Panc1 (cell line): ENCODE measurements at regions not wholly inside any gene's neighbourhood (a gene's known extent, or its start where the extent isn't known, plus 50 kb on each side); places are given as distances from the start of the nearest gene placed in this dataset.

Source experiments
- POLR2AphosphoS5 ChIP-seq: IDR thresholded peaks from 2 replicates; pipeline ENCODE4 v1.6.1; 2012; ENCODE audit warnings: mild to moderate bottlenecking, low read depth, low read length, moderate library complexity
- REST ChIP-seq, 2 experiments: IDR thresholded peaks; 2 replicates each; pipeline ENCODE4 v1.6.1; 2011 to 2012; ENCODE audit warnings: low read depth in 2 of 2, control low read depth in 1 of 2, low read length in 1 of 2, mild to moderate bottlenecking in 1 of 2, moderate library complexity in 1 of 2; ENCODE audit not compliant: insufficient read depth in 1 of 2
- SIN3A ChIP-seq: IDR thresholded peaks from 2 replicates; pipeline ENCODE4 v1.6.1; 2012; ENCODE audit warnings: low read depth, mild to moderate bottlenecking, low read length, moderate library complexity, borderline replicate concordance; ENCODE audit not compliant: insufficient read depth
- TF ChIP-seq, protein P1 (sequence below): fragments of 450-650 bp; IDR thresholded peaks from 2 replicates; pipeline ENCODE4 v1.5.1; 2017; ENCODE audit warnings: mild to moderate bottlenecking

GRCh38 chr1:82598337-82598736 is 797.6 kb downstream of the ADGRL2 start:
- TF ChIP-seq REST (IDR thresholded peaks at IDR 0.05; ENCODE audit: insufficient read depth in 1 of 2, low read depth in 2 of 2, low read length in 1 of 2): no peak
- TF ChIP-seq POLR2AphosphoS5: no peak
- TF ChIP-seq, protein P1, sequence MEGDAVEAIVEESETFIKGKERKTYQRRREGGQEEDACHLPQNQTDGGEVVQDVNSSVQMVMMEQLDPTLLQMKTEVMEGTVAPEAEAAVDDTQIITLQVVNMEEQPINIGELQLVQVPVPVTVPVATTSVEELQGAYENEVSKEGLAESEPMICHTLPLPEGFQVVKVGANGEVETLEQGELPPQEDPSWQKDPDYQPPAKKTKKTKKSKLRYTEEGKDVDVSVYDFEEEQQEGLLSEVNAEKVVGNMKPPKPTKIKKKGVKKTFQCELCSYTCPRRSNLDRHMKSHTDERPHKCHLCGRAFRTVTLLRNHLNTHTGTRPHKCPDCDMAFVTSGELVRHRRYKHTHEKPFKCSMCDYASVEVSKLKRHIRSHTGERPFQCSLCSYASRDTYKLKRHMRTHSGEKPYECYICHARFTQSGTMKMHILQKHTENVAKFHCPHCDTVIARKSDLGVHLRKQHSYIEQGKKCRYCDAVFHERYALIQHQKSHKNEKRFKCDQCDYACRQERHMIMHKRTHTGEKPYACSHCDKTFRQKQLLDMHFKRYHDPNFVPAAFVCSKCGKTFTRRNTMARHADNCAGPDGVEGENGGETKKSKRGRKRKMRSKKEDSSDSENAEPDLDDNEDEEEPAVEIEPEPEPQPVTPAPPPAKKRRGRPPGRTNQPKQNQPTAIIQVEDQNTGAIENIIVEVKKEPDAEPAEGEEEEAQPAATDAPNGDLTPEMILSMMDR: no peak
- no peak for TF ChIP-seq SIN3A
